Gastrocnemius medialis (tissue), 4 donors: ENCODE measurements at regions not wholly inside any gene's neighbourhood (a gene's known extent, or its start where the extent isn't known, plus 50 kb on each side); places are given as distances from the start of the nearest gene placed in this dataset.

ENCODE experiments used
- CTCF ChIP-seq, 5 experiments: fragments of 450-650 bp in 3 of 5; fragments of 200-600 bp in 2 of 5; sonication (generic) in 2 of 5; IDR thresholded peaks in 4 of 5; conservative IDR thresholded peaks in 1 of 5; 1 replicate in 4 of 5; 2 replicates in 1 of 5; pipeline ENCODE4 v1.5.1; 2016 to 2019; ENCODE audit warnings: antibody characterized with exemption in 5 of 5, mild to moderate bottlenecking in 3 of 5, moderate library complexity in 3 of 5
- POLR2A ChIP-seq, 2 donors: fragments of 450-650 bp; IDR thresholded peaks; one replicate each; pipeline ENCODE4 v1.6.1; 2017; ENCODE audit warnings: antibody characterized with exemption in 2 of 2, mild to moderate bottlenecking in 2 of 2, moderate library complexity in 2 of 2

GRCh38 chr1:38328278-38329035, 281.9 kb upstream of the POU3F1 start:
- TF ChIP-seq CTCF (IDR thresholded peaks at IDR 0.05 in 4 of 5, conservative IDR thresholded peaks at IDR 0.05 in 1 of 5) (no peak), POLR2A (IDR thresholded peaks at IDR 0.05) (no peak)
